PC-3 (cell line): ENCODE measurements at regions not wholly inside any gene's neighbourhood (a gene's known extent, or its start where the extent isn't known, plus 50 kb on each side); places are given as distances from the start of the nearest gene placed in this dataset.

ENCODE experiments used
- CTCF ChIP-seq: fragments of 300-600 bp; sonication (generic); conservative IDR thresholded peaks from 2 replicates; pipeline ENCODE4 v1.5.1; 2017; ENCODE audit warnings: antibody characterized with exemption, low read depth, mild to moderate bottlenecking, low read length
- EZH2 ChIP-seq: fragments of 300-600 bp; sonication (generic); IDR thresholded peaks from one replicate; pipeline ENCODE4 v1.6.1; 2017; ENCODE audit warnings: antibody characterized with exemption, mild to moderate bottlenecking, low read length; ENCODE audit not compliant: unreplicated experiment

GRCh38 chr4:4733663-4734062 lies 125.8 kb upstream of the MSX1 start:
- no peak for TF ChIP-seq CTCF
- no peak for TF ChIP-seq EZH2
